ENCODE measurements at regions not wholly inside any gene's neighbourhood (a gene's known extent, or its start where the extent isn't known, plus 50 kb on each side); places are given as distances from the start of the nearest gene placed in this dataset.
A peak's percentile ranks its signal among the peaks of the same experiment; 100 is the strongest.

DNA sequence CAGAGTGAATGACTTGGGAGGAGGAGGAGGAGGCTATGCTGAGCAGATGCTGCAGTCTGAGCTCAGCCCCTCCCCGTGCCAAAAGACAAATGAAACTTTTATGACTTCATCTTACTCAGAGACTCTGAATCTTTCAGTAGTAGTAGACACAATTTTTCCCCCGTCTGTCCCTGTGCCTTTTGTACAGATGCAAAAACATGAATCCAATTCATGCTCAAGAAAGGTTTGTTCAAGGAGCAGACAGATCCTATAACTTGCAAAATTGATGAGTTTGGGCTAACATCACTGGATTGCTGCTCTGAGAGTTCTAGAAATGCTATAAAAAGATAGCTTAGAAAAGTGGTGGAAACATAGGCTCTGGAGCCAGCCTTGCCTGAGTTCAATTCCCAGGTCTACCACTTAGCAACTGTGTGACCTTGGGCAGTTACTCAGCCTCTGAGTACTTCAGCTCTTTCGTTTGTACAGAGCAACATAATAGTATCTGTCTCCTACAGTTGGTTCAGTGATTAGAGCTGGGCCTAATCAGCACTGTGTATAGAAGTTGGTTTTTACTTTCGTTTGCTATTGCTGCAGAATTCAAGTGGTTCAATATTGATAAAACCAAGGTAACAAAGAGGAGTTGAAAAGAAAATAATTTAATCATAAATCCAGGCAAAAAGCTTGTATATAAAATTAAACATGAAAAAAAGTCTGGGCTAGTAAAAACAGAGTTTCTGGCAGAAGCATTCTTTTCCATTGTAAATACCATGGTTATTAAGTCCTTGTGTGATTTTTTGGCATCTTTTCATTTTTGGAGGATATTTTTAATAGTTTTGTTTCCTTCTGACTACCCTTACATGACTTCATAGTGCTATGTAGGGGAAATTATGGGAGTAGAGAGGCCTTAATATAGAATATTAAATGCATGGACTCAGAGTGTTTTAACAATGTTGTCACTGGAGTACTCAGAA is 174.2 kb upstream of the ZNF32 start:
- TF ChIP-seq, protein P1, sequence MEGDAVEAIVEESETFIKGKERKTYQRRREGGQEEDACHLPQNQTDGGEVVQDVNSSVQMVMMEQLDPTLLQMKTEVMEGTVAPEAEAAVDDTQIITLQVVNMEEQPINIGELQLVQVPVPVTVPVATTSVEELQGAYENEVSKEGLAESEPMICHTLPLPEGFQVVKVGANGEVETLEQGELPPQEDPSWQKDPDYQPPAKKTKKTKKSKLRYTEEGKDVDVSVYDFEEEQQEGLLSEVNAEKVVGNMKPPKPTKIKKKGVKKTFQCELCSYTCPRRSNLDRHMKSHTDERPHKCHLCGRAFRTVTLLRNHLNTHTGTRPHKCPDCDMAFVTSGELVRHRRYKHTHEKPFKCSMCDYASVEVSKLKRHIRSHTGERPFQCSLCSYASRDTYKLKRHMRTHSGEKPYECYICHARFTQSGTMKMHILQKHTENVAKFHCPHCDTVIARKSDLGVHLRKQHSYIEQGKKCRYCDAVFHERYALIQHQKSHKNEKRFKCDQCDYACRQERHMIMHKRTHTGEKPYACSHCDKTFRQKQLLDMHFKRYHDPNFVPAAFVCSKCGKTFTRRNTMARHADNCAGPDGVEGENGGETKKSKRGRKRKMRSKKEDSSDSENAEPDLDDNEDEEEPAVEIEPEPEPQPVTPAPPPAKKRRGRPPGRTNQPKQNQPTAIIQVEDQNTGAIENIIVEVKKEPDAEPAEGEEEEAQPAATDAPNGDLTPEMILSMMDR (conservative IDR thresholded peaks at IDR 0.05; ENCODE audit: low read depth, low read length): no peak
- DNase-seq (ENCODE audit: low read depth): no peak
- no peak overlapping the region for H3K4me3 ChIP-seq (ENCODE audit: low read depth, low read length)

DNA sequence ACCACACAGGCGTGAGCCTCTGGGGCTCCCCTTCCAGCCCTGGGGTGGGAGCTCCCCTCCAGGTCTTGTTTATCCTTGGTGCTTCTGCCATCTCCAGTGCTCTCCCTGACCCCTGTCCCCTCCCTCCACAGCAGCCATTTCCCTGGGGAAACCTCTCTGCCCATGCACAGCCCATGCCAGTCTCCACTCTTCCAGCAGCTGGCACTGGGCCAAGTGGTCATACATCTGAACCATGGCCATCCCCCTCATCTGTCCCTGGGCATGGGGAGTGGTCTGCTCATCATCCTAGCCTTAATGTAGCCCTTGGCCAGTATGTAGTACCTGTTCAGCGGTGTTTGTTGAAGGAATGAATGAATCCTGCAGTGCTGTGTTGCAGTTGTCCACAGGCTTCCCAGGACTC is 172.4 kb upstream of the ZNF32 start:
- no peak for DNase-seq (ENCODE audit: low read depth)
- TF ChIP-seq, protein P1 (conservative IDR thresholded peaks at IDR 0.05; ENCODE audit: low read depth, low read length): no peak
- H3K4me3 ChIP-seq (ENCODE audit: low read depth, low read length): no peak overlapping the region

DNA sequence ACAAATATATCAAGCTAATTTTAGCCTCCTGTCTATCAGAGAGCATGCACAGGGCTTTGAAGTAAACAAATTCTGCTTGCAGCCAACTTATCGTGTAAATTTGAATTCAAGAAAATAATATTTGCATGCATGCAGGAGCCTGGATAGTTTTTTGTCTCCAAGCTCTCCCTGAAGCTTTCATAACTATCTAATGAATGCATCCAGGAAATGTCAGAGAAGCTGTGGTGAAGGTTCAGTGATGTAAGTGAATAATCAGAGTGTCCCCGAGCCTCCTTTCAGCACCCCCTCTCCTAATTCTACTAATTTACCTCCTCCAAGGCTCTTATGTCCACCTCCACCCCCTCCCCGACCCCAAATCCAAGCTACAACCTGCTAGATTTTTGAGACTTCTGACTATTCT is 172.0 kb upstream of the ZNF32 start:
- peak; percentile 31 for DNase-seq (ENCODE audit: low read depth)
- TF ChIP-seq, protein P1 (conservative IDR thresholded peaks at IDR 0.05; ENCODE audit: low read depth, low read length): no peak
- H3K4me3 ChIP-seq (ENCODE audit: low read depth, low read length): no peak overlapping the region

GRCh38 chr10:43819464-43820230 is 171.0 kb upstream of the ZNF32 start:
- TF ChIP-seq, protein P1 (conservative IDR thresholded peaks at IDR 0.05; ENCODE audit: low read depth, low read length): no peak
- H3K4me3 ChIP-seq (ENCODE audit: low read depth, low read length): no peak overlapping the region
- no peak for DNase-seq (ENCODE audit: low read depth)

GRCh38 chr10:43818687-43819086 is 170.0 kb upstream of the ZNF32 start:
- no peak overlapping the region for H3K4me3 ChIP-seq (ENCODE audit: low read depth, low read length)
- no peak for DNase-seq (ENCODE audit: low read depth)

DNA sequence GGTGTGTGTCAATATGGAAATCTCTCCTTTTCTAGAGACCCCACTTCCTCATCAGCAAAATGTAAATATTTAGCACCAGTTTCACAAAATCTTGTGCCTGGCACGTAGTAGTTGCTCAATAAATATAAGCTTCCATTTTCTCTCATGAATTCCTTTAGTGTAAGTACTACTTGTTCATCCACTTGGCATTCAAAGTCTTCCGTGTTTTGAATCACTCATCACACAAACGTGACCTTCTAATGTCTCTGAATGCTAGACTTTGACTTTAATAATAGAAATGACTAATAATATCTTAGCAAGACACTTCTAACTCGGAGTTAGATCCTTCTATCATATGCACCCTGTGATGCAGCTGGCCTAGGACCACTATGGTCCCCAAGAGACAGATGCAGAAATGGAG is 168.7 kb upstream of the ZNF32 start:
- peak; percentile 62 for DNase-seq (ENCODE audit: low read depth)
- TF ChIP-seq, protein P1 (conservative IDR thresholded peaks at IDR 0.05; ENCODE audit: low read depth, low read length): no peak
- H3K4me3 ChIP-seq (ENCODE audit: low read depth, low read length): no peak overlapping the region

More at GRCh38 chr10:43818687-43819086, 170.0 kb upstream of the ZNF32 start:
- TF ChIP-seq, protein P1 (conservative IDR thresholded peaks at IDR 0.05; ENCODE audit: low read depth, low read length): no peak

Measured in choroid plexus epithelial cell (primary cell).